Upper lobe of left lung (tissue), 6 donors: ENCODE measurements at regions not wholly inside any gene's neighbourhood (a gene's known extent, or its start where the extent isn't known, plus 50 kb on each side); places are given as distances from the start of the nearest gene placed in this dataset.
A peak's percentile ranks its signal among the peaks of the same experiment; 100 is the strongest.
"Not testable (repeated sequence)": the region's sequence is repeated elsewhere in the genome, so short reads cannot be mapped to it uniquely, and the experiment has no call there.

Source experiments
- ATAC-seq, 2 donors: fragments of 200-7000 bp; cut with Tn5 transposase; one replicate each; pipeline ENCODE4 v1.9.1; 2022; ENCODE audit warnings: mild to moderate bottlenecking in 2 of 2, moderate library complexity in 2 of 2; ENCODE audit not compliant: low FRiP score in 2 of 2
- DNase-seq, 2 donors: peaks; one replicate each; pipeline ENCODE4 v3.0.0-alpha.2; 2019 to 2020
- H3K27ac ChIP-seq, 4 donors: fragments of 200-600 bp; sonication (generic); one replicate each; pipeline ENCODE4 v1.5.1; 2016 to 2019
- H3K27me3 ChIP-seq, 4 donors: fragments of 200-600 bp; sonication (generic); one replicate each; pipeline ENCODE4 v1.5.1; 2017 to 2019
- H3K36me3 ChIP-seq, 4 donors: fragments of 200-600 bp; sonication (generic); one replicate each; pipeline ENCODE4 v1.5.1; 2016 to 2019
- H3K4me1 ChIP-seq, 4 donors: fragments of 200-600 bp; sonication (generic); one replicate each; pipeline ENCODE4 v1.5.1; 2018 to 2019
- H3K4me3 ChIP-seq, 4 donors: fragments of 200-600 bp; sonication (generic); one replicate each; pipeline ENCODE4 v1.5.1; 2017 to 2019; ENCODE audit warnings: mild to moderate bottlenecking in 2 of 4, moderate library complexity in 1 of 4
- H3K9me3 ChIP-seq, 4 donors: fragments of 200-600 bp; sonication (generic); one replicate each; pipeline ENCODE4 v1.5.1; 2018 to 2019
- CTCF ChIP-seq, 6 experiments: fragments of 450-650 bp in 4 of 6; fragments of 200-600 bp in 2 of 6; sonication (generic) in 2 of 6; IDR thresholded peaks; one replicate each; pipeline ENCODE4 v1.5.1; 2016 to 2019; ENCODE audit warnings: antibody characterized with exemption in 6 of 6
- EP300 ChIP-seq, 4 donors: sonication (generic); formaldehyde crosslinking; IDR thresholded peaks; one replicate each; pipeline ENCODE4 v1.5.1; 2017; ENCODE audit warnings: antibody characterized with exemption in 4 of 4, control low read depth in 2 of 4
- POLR2A ChIP-seq, 4 donors: fragments of 450-650 bp; IDR thresholded peaks; one replicate each; pipeline ENCODE4 v1.5.1; 2016 to 2017; ENCODE audit warnings: antibody characterized with exemption in 4 of 4, mild to moderate bottlenecking in 2 of 4
- POLR2AphosphoS5 ChIP-seq, 2 donors: sonication (generic); formaldehyde crosslinking; IDR thresholded peaks; one replicate each; pipeline ENCODE4 v1.5.1; 2017; ENCODE audit warnings: antibody characterized with exemption in 2 of 2
- WGBS, 2 donors: methylation state at CpG; one replicate each; pipeline ENCODE4 v1.1.5; 2017 to 2018; 5-methylcytosine and 5-hydroxymethylcytosine counted together
- donor health status: DM: no; HTN: no; CAD: no; lungs with moderate emphysema.
- donor health status: DM: no; HTN: yes; CAD: no; lungs with severe emphysema.

- 77 to 83% methylated on average over 3 of the region's 3 CpGs for WGBS, 2 donors
- no peak for ATAC-seq
- Histone ChIP-seq H3K27ac (no peak overlapping the region), H3K27me3 (no peaks in the 10 kb centered on the region), H3K9me3 (no peaks in the 10 kb centered on the region), H3K4me1 (no peaks in the 10 kb centered on the region), H3K4me3 (no peak overlapping the region), H3K36me3 (no peaks in the 10 kb centered on the region)
- TF ChIP-seq POLR2A (IDR thresholded peaks at IDR 0.05) (no peak), EP300 (IDR thresholded peaks at IDR 0.05) (no peak)
- no peak for DNase-seq
Observed at GRCh38 chr18:47373465-47373864, 122.0 kb upstream of the SKOR2 start.

- DNase-seq: no peak
- no peak for ATAC-seq
- Histone ChIP-seq H3K9me3 (peaks cover 0 to 4% (median 0%) of the 10 kb centered on the region in 4 donors), H3K27ac (no peak overlapping the region), H3K4me1 (no peaks in the 10 kb centered on the region), H3K4me3 (no peak overlapping the region), H3K27me3 (no peaks in the 10 kb centered on the region), H3K36me3 (no peaks in the 10 kb centered on the region)
- WGBS, 2 donors: 48 to 54% methylated on average over 2 of the region's 2 CpGs
- TF ChIP-seq EP300 (IDR thresholded peaks at IDR 0.05) (no peak), POLR2A (IDR thresholded peaks at IDR 0.05) (no peak), POLR2AphosphoS5 (IDR thresholded peaks at IDR 0.05) (no peak), CTCF (IDR thresholded peaks at IDR 0.05) (no peak)
Observed at GRCh38 chr18:47370052-47370451, 118.6 kb upstream of the SKOR2 start.

- not testable (repeated sequence) for ATAC-seq, H3K27me3 ChIP-seq, H3K4me1 ChIP-seq, H3K27ac ChIP-seq, H3K4me3 ChIP-seq, H3K36me3 ChIP-seq, DNase-seq
- WGBS, 2 donors: 94 to 97% methylated on average over 13 to 15 of the region's 15 CpGs
- H3K9me3 ChIP-seq: peaks cover 0 to 10% (median 0%) of the 10 kb centered on the region in 4 donors
Observed at GRCh38 chr18:47354061-47354460, 102.6 kb upstream of the SKOR2 start.

GRCh38 chr18:47346016-47346415, 94.6 kb upstream of the SKOR2 start:
- WGBS, 2 donors: 64 to 67% methylated on average over 1 of the region's 1 CpG
- no peak for DNase-seq
- no peak for ATAC-seq
- Histone ChIP-seq H3K27me3 (no peaks in the 10 kb centered on the region), H3K36me3 (no peaks in the 10 kb centered on the region), H3K9me3 (no peaks in the 10 kb centered on the region), H3K27ac (no peak overlapping the region), H3K4me1 (no peaks in the 10 kb centered on the region), H3K4me3 (no peak overlapping the region)
- TF ChIP-seq POLR2AphosphoS5 (IDR thresholded peaks at IDR 0.05) (no peak), POLR2A (IDR thresholded peaks at IDR 0.05) (no peak), CTCF (IDR thresholded peaks at IDR 0.05) (no peak), EP300 (IDR thresholded peaks at IDR 0.05) (no peak)

- no peak for TF ChIP-seq POLR2AphosphoS5 (IDR thresholded peaks at IDR 0.05)
- TF ChIP-seq POLR2A (IDR thresholded peaks at IDR 0.05): no peak
- TF ChIP-seq EP300 (IDR thresholded peaks at IDR 0.05): no peak
- TF ChIP-seq CTCF (IDR thresholded peaks at IDR 0.05): no peak
- ATAC-seq: peak in 1 of 2 donors; percentile 46
- DNase-seq: no peak
Observed at GRCh38 chr18:47345291-47345690, 93.8 kb upstream of the SKOR2 start.

GRCh38 chr18:47343291-47343690, 91.8 kb upstream of the SKOR2 start:
- Histone ChIP-seq H3K36me3 (no peaks in the 10 kb centered on the region), H3K4me1 (no peaks in the 10 kb centered on the region), H3K27ac (no peak overlapping the region), H3K9me3 (no peaks in the 10 kb centered on the region), H3K4me3 (no peak overlapping the region), H3K27me3 (no peaks in the 10 kb centered on the region)
- ATAC-seq: no peak
- WGBS, 2 donors: 75 to 76% methylated on average over 4 of the region's 4 CpGs
- DNase-seq: no peak
- TF ChIP-seq POLR2AphosphoS5 (IDR thresholded peaks at IDR 0.05) (no peak), EP300 (IDR thresholded peaks at IDR 0.05) (no peak), POLR2A (IDR thresholded peaks at IDR 0.05) (no peak), CTCF (IDR thresholded peaks at IDR 0.05) (no peak)

More at GRCh38 chr18:47345291-47345690, 93.8 kb upstream of the SKOR2 start:
- 63 to 78% methylated on average over 4 of the region's 4 CpGs for WGBS, 2 donors
- no peaks in the 10 kb centered on the region for H3K4me1 ChIP-seq
- H3K27ac ChIP-seq: no peak overlapping the region
- H3K36me3 ChIP-seq: no peaks in the 10 kb centered on the region
- no peak overlapping the region for H3K4me3 ChIP-seq
- H3K9me3 ChIP-seq: no peaks in the 10 kb centered on the region
- H3K27me3 ChIP-seq: no peaks in the 10 kb centered on the region
